Keratinocyte (primary cell): ENCODE measurements at regions not wholly inside any gene's neighbourhood (a gene's known extent, or its start where the extent isn't known, plus 50 kb on each side); places are given as distances from the start of the nearest gene placed in this dataset.

Experiments
- DNase-seq: peaks from one replicate; pipeline ENCODE4 v3.0.0-alpha.2; 2011; ENCODE audit warnings: low read depth, missing footprints, low spot score
- FAIRE-seq: peaks from 2 replicates; lab custom pipeline; 2011; peaks lifted over from hg19 to GRCh38; lab: Jason Lieb, UNC
- H2AFZ ChIP-seq: 2 replicates; pipeline ENCODE4 v1.6.0; 2012; ENCODE audit warnings: low read length, control low read depth, inconsistent platforms; ENCODE audit not compliant: control insufficient read depth
- H3K27ac ChIP-seq: 2 replicates; pipeline ENCODE4 v1.5.1; 2011; ENCODE audit warnings: low read length; ENCODE audit not compliant: control insufficient read depth, insufficient read depth
- H3K27me3 ChIP-seq: 3 replicates; pipeline ENCODE4 v1.6.0; 2011; ENCODE audit warnings: low read length; ENCODE audit not compliant: control insufficient read depth, insufficient read depth; ENCODE audit errors: extremely low read depth
- H3K36me3 ChIP-seq, 2 experiments: 2 replicates in 1 of 2; 3 replicates in 1 of 2; pipeline ENCODE4 v1.5.1; 2011; ENCODE audit warnings: low read length in 2 of 2, mild to moderate bottlenecking in 1 of 2; ENCODE audit not compliant: control insufficient read depth in 2 of 2, insufficient read depth in 2 of 2; ENCODE audit errors: extremely low read depth in 1 of 2
- H3K4me1 ChIP-seq: 3 replicates; pipeline ENCODE4 v1.5.1; 2011; ENCODE audit warnings: low read length; ENCODE audit not compliant: control insufficient read depth, insufficient read depth; ENCODE audit errors: extremely low read depth
- H3K4me2 ChIP-seq: 3 replicates; pipeline ENCODE4 v1.6.0; 2011; ENCODE audit warnings: low read depth, low read length; ENCODE audit not compliant: control insufficient read depth, insufficient read depth; ENCODE audit errors: extremely low read depth
- H3K4me3 ChIP-seq, 3 experiments: fragments of 200-600 bp in 1 of 3; sonication (generic) in 1 of 3; 2 replicates in 2 of 3; 3 replicates in 1 of 3; pipeline ENCODE4 v1.5.1; 2011 to 2016; ENCODE audit warnings: low read length in 3 of 3, mild to moderate bottlenecking in 3 of 3, control low read depth in 2 of 3, inconsistent platforms in 1 of 3, low read depth in 1 of 3, mixed read lengths in 1 of 3, mixed run types in 1 of 3, moderate library complexity in 1 of 3; ENCODE audit not compliant: control insufficient read depth in 2 of 3, insufficient read depth in 2 of 3; ENCODE audit errors: extremely low read depth in 1 of 3
- H3K79me2 ChIP-seq: 2 replicates; pipeline ENCODE4 v1.6.0; 2012; ENCODE audit warnings: low read length; ENCODE audit not compliant: control insufficient read depth, insufficient read depth
- H3K9ac ChIP-seq: 3 replicates; pipeline ENCODE4 v1.6.0; 2011; ENCODE audit warnings: low read length; ENCODE audit not compliant: control insufficient read depth, insufficient read depth; ENCODE audit errors: extremely low read depth
- H3K9me1 ChIP-seq: 3 replicates; pipeline ENCODE4 v1.6.0; 2011; ENCODE audit warnings: low read length; ENCODE audit not compliant: control insufficient read depth, insufficient read depth; ENCODE audit errors: extremely low read depth
- H3K9me3 ChIP-seq: 2 replicates; pipeline ENCODE4 v1.5.1; 2012; ENCODE audit warnings: low read depth, low read length; ENCODE audit not compliant: control insufficient read depth
- H4K20me1 ChIP-seq: 3 replicates; pipeline ENCODE4 v1.6.0; 2011; ENCODE audit warnings: low read length; ENCODE audit not compliant: control insufficient read depth, insufficient read depth; ENCODE audit errors: extremely low read depth
- EZH2 ChIP-seq: IDR thresholded peaks from one replicate; pipeline ENCODE4 v1.6.1; 2012; ENCODE audit warnings: inconsistent platforms, mild to moderate bottlenecking, low read length, moderate library complexity
- dilution Hi-C: fragments of 300-500 bp; cut with MboI; formaldehyde crosslinking; loops from one replicate; pipeline ENCODE4 v1.7.0; 2020; ENCODE audit warnings: low sequenced_read_pairs; ENCODE audit not compliant: extremely low pct_ligation_motif_present
- TF ChIP-seq, protein P1 (sequence below), 3 experiments: IDR thresholded peaks in 1 of 3; conservative IDR thresholded peaks in 1 of 3; optimal IDR thresholded peaks in 1 of 3; 2 replicates in 2 of 3; 3 replicates in 1 of 3; pipeline versions ENCODE3 to v1.5.1; 2011; ENCODE audit warnings: low read length in 3 of 3, mild to moderate bottlenecking in 3 of 3, moderate library complexity in 2 of 3, control low read depth in 1 of 3, inconsistent platforms in 1 of 3; ENCODE audit not compliant: insufficient read depth in 2 of 3; ENCODE audit errors: extremely low read depth in 1 of 3

- Histone ChIP-seq H3K9me1 (no peaks in the 10 kb centered on the region), H2AFZ (no peak overlapping the region), H3K27ac (no peak overlapping the region), H3K4me3 (no peak overlapping the region), H4K20me1 (no peaks in the 10 kb centered on the region), H3K4me1 (no peaks in the 10 kb centered on the region), H3K27me3 (no peaks in the 10 kb centered on the region), H3K9me3 (no peaks in the 10 kb centered on the region), H3K4me2 (no peak overlapping the region), H3K79me2 (no peaks in the 10 kb centered on the region), H3K9ac (no peak overlapping the region), H3K36me3 (no peaks in the 10 kb centered on the region)
- FAIRE-seq (no peak), DNase-seq (no peak)
- TF ChIP-seq, protein P1, sequence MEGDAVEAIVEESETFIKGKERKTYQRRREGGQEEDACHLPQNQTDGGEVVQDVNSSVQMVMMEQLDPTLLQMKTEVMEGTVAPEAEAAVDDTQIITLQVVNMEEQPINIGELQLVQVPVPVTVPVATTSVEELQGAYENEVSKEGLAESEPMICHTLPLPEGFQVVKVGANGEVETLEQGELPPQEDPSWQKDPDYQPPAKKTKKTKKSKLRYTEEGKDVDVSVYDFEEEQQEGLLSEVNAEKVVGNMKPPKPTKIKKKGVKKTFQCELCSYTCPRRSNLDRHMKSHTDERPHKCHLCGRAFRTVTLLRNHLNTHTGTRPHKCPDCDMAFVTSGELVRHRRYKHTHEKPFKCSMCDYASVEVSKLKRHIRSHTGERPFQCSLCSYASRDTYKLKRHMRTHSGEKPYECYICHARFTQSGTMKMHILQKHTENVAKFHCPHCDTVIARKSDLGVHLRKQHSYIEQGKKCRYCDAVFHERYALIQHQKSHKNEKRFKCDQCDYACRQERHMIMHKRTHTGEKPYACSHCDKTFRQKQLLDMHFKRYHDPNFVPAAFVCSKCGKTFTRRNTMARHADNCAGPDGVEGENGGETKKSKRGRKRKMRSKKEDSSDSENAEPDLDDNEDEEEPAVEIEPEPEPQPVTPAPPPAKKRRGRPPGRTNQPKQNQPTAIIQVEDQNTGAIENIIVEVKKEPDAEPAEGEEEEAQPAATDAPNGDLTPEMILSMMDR (optimal IDR thresholded peaks at IDR 0.05 in 1 of 3, IDR thresholded peaks at IDR 0.05 in 1 of 3, conservative IDR thresholded peaks at IDR 0.05 in 1 of 3; ENCODE audit: extremely low read depth in 1 of 3, insufficient read depth in 2 of 3, low read length in 3 of 3): no peak
- TF ChIP-seq EZH2: no peak
- dilution Hi-C loops: no loop called here
Measured at GRCh38 chr7:137080516-137081203, 212.2 kb downstream of the CHRM2 start.

DNA sequence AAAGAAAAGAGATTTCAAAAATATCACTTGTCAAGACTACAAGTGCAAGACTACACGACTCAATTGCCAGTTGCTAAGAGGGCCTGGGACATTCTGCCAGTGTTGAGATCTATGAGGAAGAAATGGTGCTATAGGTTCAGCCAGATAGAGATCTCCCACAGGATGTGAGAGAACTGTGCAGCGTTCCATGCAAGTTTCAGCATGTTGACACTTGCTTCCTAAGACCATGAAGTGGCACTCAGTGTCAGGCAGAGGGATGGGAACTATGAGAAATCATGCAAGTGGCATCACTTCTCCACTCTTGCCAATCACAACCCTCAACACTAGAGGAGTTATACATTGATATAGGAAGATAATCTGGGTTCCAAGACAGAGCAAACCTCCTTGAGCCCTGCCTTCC lies 210.3 kb downstream of the CHRM2 start:
- dilution Hi-C loops: no loop called here
- DNase-seq: no peak
- no peak for FAIRE-seq
- TF ChIP-seq EZH2: no peak
- TF ChIP-seq, protein P1 (optimal IDR thresholded peaks at IDR 0.05 in 1 of 3, IDR thresholded peaks at IDR 0.05 in 1 of 3, conservative IDR thresholded peaks at IDR 0.05 in 1 of 3; ENCODE audit: extremely low read depth in 1 of 3, insufficient read depth in 2 of 3, low read length in 3 of 3): no peak
- Histone ChIP-seq H3K79me2 (no peaks in the 10 kb centered on the region), H3K9ac (no peak overlapping the region), H3K4me1 (no peaks in the 10 kb centered on the region), H3K27me3 (no peaks in the 10 kb centered on the region), H4K20me1 (no peaks in the 10 kb centered on the region), H3K27ac (no peak overlapping the region), H3K4me3 (no peak overlapping the region), H3K9me1 (no peaks in the 10 kb centered on the region), H2AFZ (no peak overlapping the region), H3K4me2 (no peak overlapping the region), H3K9me3 (no peaks in the 10 kb centered on the region), H3K36me3 (no peaks in the 10 kb centered on the region)
